Spleen (tissue), 11 donors: ENCODE measurements at regions not wholly inside any gene's neighbourhood (a gene's known extent, or its start where the extent isn't known, plus 50 kb on each side); places are given as distances from the start of the nearest gene placed in this dataset.

Source experiments
- DNase-seq: peaks from one replicate; pipeline ENCODE4 v3.0.0-alpha.2; 2020
- H3K27ac ChIP-seq, 8 donors: fragments of 200-600 bp; sonication (generic) in 7 of 8; 1 replicate in 4 of 8; 2 replicates in 4 of 8; pipeline versions ENCODE4 v1.5.0 to v1.8.0; 2016 to 2021; ENCODE audit warnings: inconsistent platforms in 4 of 8, mild to moderate bottlenecking in 4 of 8, moderate library complexity in 1 of 8
- H3K27me3 ChIP-seq, 7 donors: fragments of 200-600 bp; sonication (generic) in 6 of 7; replicated peaks in 1 of 7; 1 replicate in 4 of 7; 2 replicates in 3 of 7; pipeline versions ENCODE4 v1.5.0 to v1.8.0; 2016 to 2021; ENCODE audit warnings: inconsistent platforms in 3 of 7, mild to moderate bottlenecking in 1 of 7
- H3K36me3 ChIP-seq, 6 donors: fragments of 200-600 bp; sonication (generic) in 5 of 6; 1 replicate in 4 of 6; 2 replicates in 2 of 6; pipeline versions ENCODE4 v1.5.0 to v1.8.0; 2016 to 2021; ENCODE audit warnings: inconsistent platforms in 2 of 6
- H3K4me1 ChIP-seq, 6 donors: fragments of 200-600 bp; sonication (generic) in 5 of 6; 1 replicate in 3 of 6; 2 replicates in 3 of 6; pipeline versions ENCODE4 v1.5.0 to v1.8.0; 2016 to 2021; ENCODE audit warnings: inconsistent platforms in 3 of 6
- H3K4me3 ChIP-seq, 8 donors: fragments of 200-600 bp; sonication (generic) in 7 of 8; 1 replicate in 4 of 8; 2 replicates in 4 of 8; pipeline versions ENCODE4 v1.5.0 to v1.8.0; 2016 to 2021; ENCODE audit warnings: inconsistent platforms in 4 of 8, mild to moderate bottlenecking in 4 of 8, moderate library complexity in 2 of 8
- H3K9me3 ChIP-seq, 8 donors: fragments of 200-600 bp; sonication (generic) in 7 of 8; 1 replicate in 4 of 8; 2 replicates in 4 of 8; pipeline versions ENCODE4 v1.5.0 to v1.8.0; 2016 to 2021; ENCODE audit warnings: inconsistent platforms in 4 of 8
- CTCF ChIP-seq, 11 experiments: fragments of 200-600 bp in 7 of 11; fragments of 450-650 bp in 4 of 11; sonication (generic) in 4 of 11; IDR thresholded peaks in 8 of 11; conservative IDR thresholded peaks in 3 of 11; 1 replicate in 7 of 11; 2 replicates in 4 of 11; pipeline versions ENCODE4 v1.4.0 to v1.8.0; 2016 to 2021; ENCODE audit warnings: antibody characterized with exemption in 11 of 11, inconsistent platforms in 4 of 11, mild to moderate bottlenecking in 1 of 11
- POLR2A ChIP-seq, 3 donors: fragments of 450-650 bp; IDR thresholded peaks; one replicate each; pipeline ENCODE4 v1.5.1; 2017; ENCODE audit warnings: antibody characterized with exemption in 3 of 3, mild to moderate bottlenecking in 1 of 3
- POLR2AphosphoS5 ChIP-seq, 3 donors: sonication (generic); formaldehyde crosslinking; IDR thresholded peaks; one replicate each; pipeline ENCODE4 v1.5.1; 2017; ENCODE audit warnings: antibody characterized with exemption in 3 of 3
- WGBS, 5 donors: extraction: QIAGEN DNeasy Blood & Tissue Kit in 3 of 5; methylation state at CpG; one replicate each; pipeline versions ENCODE4 v1.1.5 to v1.1.7; 2013 to 2018; 5-methylcytosine and 5-hydroxymethylcytosine counted together
- intact Hi-C: fragments of 100-400 bp; cut with DNase I; formaldehyde crosslinking; loops from one replicate; pipeline ENCODE4 v1.15.0; 2023; ENCODE audit warnings: low total_unique reads
- donor health status: healthy with polysubstance abuse.
- donor health status: DM: no; HTN: no; CAD: no; lungs with moderate emphysema.
- donor health status: DM: no; HTN: no; CAD: no.
- donor health status: Bipolar disorder and iron deficiency.
- donor health status: healthy.
- donor health status: DM: no; HTN: no; CAD: no.
- donor health status: DM: yes; HTN: yes; CAD: no.

- WGBS, 5 donors: 66 to 91% (median 80%) methylated on average over 4 of the region's 4 CpGs
- Histone ChIP-seq H3K27me3 (no peaks in the 10 kb centered on the region), H3K4me1 (no peaks in the 10 kb centered on the region), H3K27ac (no peak overlapping the region), H3K4me3 (no peak overlapping the region), H3K36me3 (no peaks in the 10 kb centered on the region), H3K9me3 (no peaks in the 10 kb centered on the region)
- TF ChIP-seq CTCF (IDR thresholded peaks at IDR 0.05 in 8 of 11, conservative IDR thresholded peaks at IDR 0.05 in 3 of 11) (no peak), POLR2A (IDR thresholded peaks at IDR 0.05) (no peak), POLR2AphosphoS5 (IDR thresholded peaks at IDR 0.05) (no peak)
- no peak for DNase-seq
- intact Hi-C loops: no loop called here
Measured at GRCh38 chr2:59256290-59256689, 1015.2 kb upstream of the FANCL start.

GRCh38 chr2:59254279-59254678, 1013.2 kb upstream of the FANCL start:
- no peak overlapping the region for H3K4me3 ChIP-seq
- intact Hi-C loops: no loop called here
- H3K4me1 ChIP-seq: no peaks in the 10 kb centered on the region
- 89 to 98% (median 93%) methylated on average over 1 of the region's 1 CpG for WGBS, 5 donors
- no peak for TF ChIP-seq POLR2AphosphoS5 (IDR thresholded peaks at IDR 0.05)
- TF ChIP-seq CTCF (IDR thresholded peaks at IDR 0.05 in 8 of 11, conservative IDR thresholded peaks at IDR 0.05 in 3 of 11): no peak
- TF ChIP-seq POLR2A (IDR thresholded peaks at IDR 0.05): no peak
- no peak overlapping the region for H3K27ac ChIP-seq
- H3K36me3 ChIP-seq: no peaks in the 10 kb centered on the region
- no peak for DNase-seq
- no peaks in the 10 kb centered on the region for H3K9me3 ChIP-seq
- no peaks in the 10 kb centered on the region for H3K27me3 ChIP-seq

GRCh38 chr2:59250307-59250677, 1009.2 kb upstream of the FANCL start:
- Histone ChIP-seq H3K4me1 (no peaks in the 10 kb centered on the region), H3K27ac (no peak overlapping the region), H3K27me3 (no peaks in the 10 kb centered on the region), H3K36me3 (no peaks in the 10 kb centered on the region), H3K4me3 (no peak overlapping the region), H3K9me3 (no peaks in the 10 kb centered on the region)
- TF ChIP-seq CTCF (IDR thresholded peaks at IDR 0.05 in 8 of 11, conservative IDR thresholded peaks at IDR 0.05 in 3 of 11) (no peak), POLR2AphosphoS5 (IDR thresholded peaks at IDR 0.05) (no peak), POLR2A (IDR thresholded peaks at IDR 0.05) (no peak)
- WGBS, 5 donors: 52 to 84% (median 82%) methylated on average over 1 of the region's 1 CpG
- intact Hi-C loops: no loop called here
- DNase-seq: no peak

GRCh38 chr2:59249441-59250306, 1008.5 kb upstream of the FANCL start:
- no peaks in the 10 kb centered on the region for H3K36me3 ChIP-seq
- no peaks in the 10 kb centered on the region for H3K27me3 ChIP-seq
- DNase-seq: no peak
- intact Hi-C loops: no loop called here
- WGBS, 5 donors: 66 to 84% (median 81%) methylated on average over 23 of the region's 23 CpGs
- TF ChIP-seq POLR2AphosphoS5 (IDR thresholded peaks at IDR 0.05) (no peak), CTCF (IDR thresholded peaks at IDR 0.05 in 8 of 11, conservative IDR thresholded peaks at IDR 0.05 in 3 of 11) (no peak), POLR2A (IDR thresholded peaks at IDR 0.05) (no peak)
- H3K27ac ChIP-seq: no peak overlapping the region
- H3K9me3 ChIP-seq: no peaks in the 10 kb centered on the region
- H3K4me3 ChIP-seq: no peak overlapping the region
- no peaks in the 10 kb centered on the region for H3K4me1 ChIP-seq
